ENCODE measurements at regions not wholly inside any gene's neighbourhood (a gene's known extent, or its start where the extent isn't known, plus 50 kb on each side); places are given as distances from the start of the nearest gene placed in this dataset.

DNA sequence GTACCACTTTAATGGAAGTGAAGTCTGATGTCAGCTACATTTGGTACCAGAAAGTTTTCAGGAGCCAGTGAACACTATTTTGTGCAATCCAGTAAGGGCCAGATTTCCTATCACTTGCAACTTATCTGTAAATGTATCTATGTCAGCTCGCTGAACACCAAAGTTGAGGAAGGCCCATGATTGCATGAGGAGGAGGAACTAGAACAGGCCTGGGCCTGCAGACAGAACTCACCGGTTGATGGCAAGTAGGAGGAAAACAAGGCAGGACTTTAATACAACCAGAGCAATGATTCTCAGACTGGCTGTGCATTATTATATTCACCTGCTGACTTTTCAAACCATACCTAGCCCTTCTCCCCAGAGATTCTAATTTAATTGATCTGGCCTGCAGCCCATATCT is 540.2 kb downstream of the CETN3 start:
- TF ChIP-seq, protein P1, sequence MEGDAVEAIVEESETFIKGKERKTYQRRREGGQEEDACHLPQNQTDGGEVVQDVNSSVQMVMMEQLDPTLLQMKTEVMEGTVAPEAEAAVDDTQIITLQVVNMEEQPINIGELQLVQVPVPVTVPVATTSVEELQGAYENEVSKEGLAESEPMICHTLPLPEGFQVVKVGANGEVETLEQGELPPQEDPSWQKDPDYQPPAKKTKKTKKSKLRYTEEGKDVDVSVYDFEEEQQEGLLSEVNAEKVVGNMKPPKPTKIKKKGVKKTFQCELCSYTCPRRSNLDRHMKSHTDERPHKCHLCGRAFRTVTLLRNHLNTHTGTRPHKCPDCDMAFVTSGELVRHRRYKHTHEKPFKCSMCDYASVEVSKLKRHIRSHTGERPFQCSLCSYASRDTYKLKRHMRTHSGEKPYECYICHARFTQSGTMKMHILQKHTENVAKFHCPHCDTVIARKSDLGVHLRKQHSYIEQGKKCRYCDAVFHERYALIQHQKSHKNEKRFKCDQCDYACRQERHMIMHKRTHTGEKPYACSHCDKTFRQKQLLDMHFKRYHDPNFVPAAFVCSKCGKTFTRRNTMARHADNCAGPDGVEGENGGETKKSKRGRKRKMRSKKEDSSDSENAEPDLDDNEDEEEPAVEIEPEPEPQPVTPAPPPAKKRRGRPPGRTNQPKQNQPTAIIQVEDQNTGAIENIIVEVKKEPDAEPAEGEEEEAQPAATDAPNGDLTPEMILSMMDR (IDR thresholded peaks at IDR 0.05) = no peak
- no peak for DNase-seq (ENCODE audit: low spot score)
- Histone ChIP-seq H3K27ac (no peak overlapping the region), H3K4me3 (no peak overlapping the region)

DNA sequence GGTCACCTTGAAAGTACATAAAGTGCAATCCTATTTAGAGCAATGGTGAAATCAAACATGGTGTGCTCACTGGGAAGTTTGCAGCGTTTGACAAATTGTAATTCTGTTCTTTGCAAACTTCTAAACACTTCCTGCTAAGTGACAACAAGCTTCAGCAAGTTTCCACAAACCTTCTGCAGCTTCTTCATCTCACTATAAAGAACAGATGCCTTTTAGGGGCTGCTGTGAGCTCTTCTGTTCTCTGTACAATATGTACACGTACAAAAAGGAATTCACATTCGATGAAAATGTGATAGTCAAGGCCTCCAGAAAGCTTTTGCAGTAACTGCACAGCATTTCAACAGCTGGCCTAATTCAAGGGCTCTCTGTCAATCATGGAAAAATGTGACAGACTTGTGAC is 543.1 kb downstream of the CETN3 start:
- TF ChIP-seq, protein P1 (IDR thresholded peaks at IDR 0.05) = no peak
- DNase-seq (ENCODE audit: low spot score) = no peak
- Histone ChIP-seq H3K4me3 (no peak overlapping the region), H3K27ac (no peak overlapping the region)

DNA sequence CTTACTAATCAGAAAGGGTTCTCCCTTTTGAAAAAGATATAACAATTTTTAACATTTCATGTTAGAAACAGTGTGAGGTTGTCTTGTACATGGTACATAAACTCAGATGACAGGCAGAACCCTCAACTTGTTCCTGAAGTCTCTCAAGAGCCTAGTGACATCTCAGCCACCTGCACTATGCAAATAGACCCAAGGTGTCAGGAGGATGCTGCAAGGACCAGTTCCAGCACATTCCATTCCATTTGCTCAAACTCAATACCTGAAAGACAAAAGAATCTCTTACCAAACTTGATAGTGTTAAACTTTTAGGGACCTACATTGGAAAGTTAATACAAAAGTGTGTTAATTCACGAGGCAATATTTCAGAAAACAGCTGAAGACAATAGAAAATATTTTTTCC is 544.6 kb downstream of the CETN3 start:
- no peak overlapping the region for H3K27ac ChIP-seq
- DNase-seq (ENCODE audit: low spot score) = no peak
- no peak overlapping the region for H3K4me3 ChIP-seq
- TF ChIP-seq, protein P1 (IDR thresholded peaks at IDR 0.05) = no peak

DNA sequence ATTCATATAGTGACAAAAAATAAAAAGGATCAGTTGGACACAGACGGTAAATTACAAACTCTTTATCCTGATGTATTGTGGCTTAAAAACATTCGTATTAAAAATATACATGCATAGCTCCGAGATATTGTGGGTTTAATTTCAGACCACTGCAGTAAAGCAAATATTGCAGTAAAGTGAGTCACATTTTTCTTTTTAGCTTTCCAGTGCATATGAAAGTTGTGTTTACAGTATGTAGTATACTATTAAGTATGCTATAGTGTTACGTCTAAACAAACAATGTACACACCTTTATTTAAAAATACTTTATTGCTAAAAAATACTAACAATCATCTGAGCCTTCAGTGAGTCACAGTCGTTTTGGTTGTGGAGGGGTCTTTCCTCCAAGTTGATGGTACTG is 551.8 kb downstream of the CETN3 start:
- H3K27ac ChIP-seq = no peak overlapping the region
- no peak overlapping the region for H3K4me3 ChIP-seq
- DNase-seq (ENCODE audit: low spot score) = no peak
- TF ChIP-seq, protein P1 (IDR thresholded peaks at IDR 0.05) = no peak

DNA sequence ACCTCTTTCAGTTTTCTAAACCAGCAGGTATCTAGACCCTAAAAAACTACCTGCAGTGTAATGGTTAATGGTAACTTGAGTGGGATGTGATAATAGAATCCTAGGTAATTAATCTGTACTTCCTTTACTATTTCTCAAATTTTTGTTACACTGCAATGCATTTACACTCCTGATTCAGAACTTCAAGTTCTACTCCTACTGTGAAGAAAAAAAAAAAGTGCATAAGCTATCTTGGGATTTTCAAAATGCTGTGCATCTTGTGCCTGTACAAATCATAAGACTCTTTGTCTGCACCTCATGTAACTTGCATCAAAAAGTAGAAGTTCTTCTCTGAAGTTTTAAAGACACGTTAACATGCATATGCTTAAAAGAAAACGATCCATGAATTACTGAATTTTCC is 554.1 kb downstream of the CETN3 start:
- no peak overlapping the region for H3K27ac ChIP-seq
- no peak for DNase-seq (ENCODE audit: low spot score)
- TF ChIP-seq, protein P1 (IDR thresholded peaks at IDR 0.05) = no peak

DNA sequence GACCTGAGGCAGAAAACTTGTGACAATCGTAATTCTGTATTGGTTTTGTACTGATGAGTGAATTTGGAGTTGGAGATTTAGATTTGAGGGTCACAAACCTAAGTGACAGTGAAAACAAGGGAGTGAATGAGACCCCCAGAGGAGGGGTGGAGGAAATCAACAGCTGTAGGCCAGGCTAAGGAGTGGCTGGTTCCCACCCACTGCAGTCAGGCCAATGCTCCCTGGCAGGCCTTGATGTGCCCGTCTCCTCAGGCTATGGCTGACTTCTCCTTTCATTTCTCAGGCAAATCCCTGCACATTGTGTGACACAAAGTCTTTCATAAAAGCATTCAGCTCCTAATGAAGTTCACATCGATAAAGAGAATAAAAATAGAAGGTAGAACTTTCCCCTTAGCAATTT is 557.6 kb downstream of the CETN3 start:
- TF ChIP-seq, protein P1 (IDR thresholded peaks at IDR 0.05) = no peak
- DNase-seq (ENCODE audit: low spot score) = no peak
- H3K27ac ChIP-seq = no peak overlapping the region
- no peak overlapping the region for H3K4me3 ChIP-seq

More for the DNA sequence above, 554.1 kb downstream of the CETN3 start:
- no peak overlapping the region for H3K4me3 ChIP-seq

DNA sequence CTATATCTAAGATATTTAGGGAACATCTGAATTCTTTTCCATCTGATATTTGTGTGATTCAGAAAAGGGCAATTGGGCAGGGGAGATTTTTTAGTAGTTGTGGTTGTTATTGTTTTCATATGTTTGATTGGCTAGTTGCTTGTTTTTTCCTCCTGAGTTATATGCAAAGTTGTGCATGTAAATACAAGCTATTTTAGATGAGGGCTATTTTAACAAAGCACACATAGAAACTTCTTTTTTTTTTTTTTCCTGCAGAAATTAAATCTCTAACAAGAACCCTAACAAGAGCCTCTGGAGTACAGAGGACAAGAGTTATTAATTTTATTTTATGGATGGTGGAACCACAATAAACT is 559.1 kb downstream of the CETN3 start:
- Histone ChIP-seq H3K27ac (no peak overlapping the region), H3K4me3 (no peak overlapping the region)
- no peak for DNase-seq (ENCODE audit: low spot score)
- TF ChIP-seq, protein P1 (IDR thresholded peaks at IDR 0.05) = no peak
